Neural progenitor cell (in vitro differentiated cells): ENCODE measurements at regions not wholly inside any gene's neighbourhood (a gene's known extent, or its start where the extent isn't known, plus 50 kb on each side); places are given as distances from the start of the nearest gene placed in this dataset.

Experiments
- CTCF ChIP-seq: fragments of 200-600 bp; sonication (generic); IDR thresholded peaks from 2 replicates; pipeline ENCODE4 v1.5.1; 2017; ENCODE audit warnings: antibody characterized with exemption, mild to moderate bottlenecking
- EZH2 ChIP-seq: fragments of 200-600 bp; sonication (generic); IDR thresholded peaks from 2 replicates; pipeline ENCODE4 v1.6.1; 2017; ENCODE audit warnings: antibody characterized with exemption, mild to moderate bottlenecking, moderate library complexity

- TF ChIP-seq CTCF: no peak
- TF ChIP-seq EZH2: no peak
Observed at GRCh38 chr10:52391927-52392602, 78.0 kb downstream of the DKK1 start.
